ENCODE measurements at regions not wholly inside any gene's neighbourhood (a gene's known extent, or its start where the extent isn't known, plus 50 kb on each side); places are given as distances from the start of the nearest gene placed in this dataset.
"Not testable (repeated sequence)": the region's sequence is repeated elsewhere in the genome, so short reads cannot be mapped to it uniquely, and the experiment has no call there.

GRCh38 chr3:87478716-87479115 lies 202.3 kb upstream of the POU1F1 start:
- DNase-seq: no peak

- DNase-seq: no peak
Observed at GRCh38 chr3:87473944-87474343, 197.6 kb upstream of the POU1F1 start.

GRCh38 chr3:87468938-87469337 lies 192.6 kb upstream of the POU1F1 start:
- DNase-seq: no peak

- no peak for DNase-seq
Observed at GRCh38 chr3:87468235-87468634, 191.9 kb upstream of the POU1F1 start.

- no peak for DNase-seq
Observed at GRCh38 chr3:87462228-87462627, 185.8 kb upstream of the POU1F1 start.

GRCh38 chr3:87461443-87461842 lies 185.1 kb upstream of the POU1F1 start:
- no peak for DNase-seq

GRCh38 chr3:87461036-87461435 lies 184.7 kb upstream of the POU1F1 start:
- DNase-seq: no peak

GRCh38 chr3:87448558-87448957 lies 172.2 kb upstream of the POU1F1 start:
- no peak for DNase-seq

- DNase-seq: no peak
Observed at GRCh38 chr3:87446849-87447387, 170.5 kb upstream of the POU1F1 start.

- DNase-seq: no peak
Observed at GRCh38 chr3:87442470-87442869, 166.1 kb upstream of the POU1F1 start.

GRCh38 chr3:87437765-87438164 lies 161.4 kb upstream of the POU1F1 start:
- DNase-seq: no peak

GRCh38 chr3:87436781-87437543 lies 160.6 kb upstream of the POU1F1 start:
- DNase-seq: no peak

- DNase-seq: no peak
Observed at GRCh38 chr3:87435926-87436620, 159.7 kb upstream of the POU1F1 start.

- DNase-seq: not testable (repeated sequence)
Observed at GRCh38 chr3:87433445-87433844, 157.1 kb upstream of the POU1F1 start.

- no peak for DNase-seq
Observed at GRCh38 chr3:87426918-87427317, 150.5 kb upstream of the POU1F1 start.

- no peak for DNase-seq
Observed at GRCh38 chr3:87425056-87425455, 148.7 kb upstream of the POU1F1 start.

- no peak for DNase-seq
Observed at GRCh38 chr3:87423336-87423735, 147.0 kb upstream of the POU1F1 start.

GRCh38 chr3:87422333-87422732 lies 145.9 kb upstream of the POU1F1 start:
- no peak for DNase-seq

GRCh38 chr3:87420171-87420570 lies 143.8 kb upstream of the POU1F1 start:
- no peak for DNase-seq

- DNase-seq: no peak
Observed at GRCh38 chr3:87414271-87414670, 137.9 kb upstream of the POU1F1 start.

- DNase-seq: no peak
Observed at GRCh38 chr3:87413814-87414213, 137.4 kb upstream of the POU1F1 start.

- no peak for DNase-seq
Observed at GRCh38 chr3:87410110-87410509, 133.7 kb upstream of the POU1F1 start.

GRCh38 chr3:87398168-87398801 lies 121.9 kb upstream of the POU1F1 start:
- no peak for DNase-seq

- DNase-seq: no peak
Observed at GRCh38 chr3:87397211-87397610, 120.8 kb upstream of the POU1F1 start.

Measured in NCI-H1105 (cell line).